ENCODE measurements at regions not wholly inside any gene's neighbourhood (a gene's known extent, or its start where the extent isn't known, plus 50 kb on each side); places are given as distances from the start of the nearest gene placed in this dataset.
A peak's percentile ranks its signal among the peaks of the same experiment; 100 is the strongest.
"Not testable (repeated sequence)": the region's sequence is repeated elsewhere in the genome, so short reads cannot be mapped to it uniquely, and the experiment has no call there.

DNA sequence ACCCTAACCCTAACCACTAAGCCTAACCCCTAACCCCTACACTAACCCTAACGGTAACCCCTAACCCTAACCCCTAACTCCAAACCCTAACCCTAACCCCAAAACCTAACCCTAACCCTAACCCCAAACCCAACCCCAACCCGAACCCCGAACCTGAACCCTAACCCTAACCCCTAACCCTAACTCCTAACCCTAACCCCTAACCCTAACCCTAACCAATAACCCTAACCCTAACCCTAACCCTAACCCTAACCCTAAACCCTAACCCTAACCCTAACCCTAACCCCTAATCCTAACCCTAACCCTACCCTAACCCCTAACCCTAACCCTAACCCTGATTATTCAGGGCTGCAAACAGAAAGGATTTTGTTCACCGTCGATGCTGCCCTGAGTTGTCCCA, 144.6 kb upstream of the DUSP22 start:
- not testable (repeated sequence) for DNase-seq

DNA sequence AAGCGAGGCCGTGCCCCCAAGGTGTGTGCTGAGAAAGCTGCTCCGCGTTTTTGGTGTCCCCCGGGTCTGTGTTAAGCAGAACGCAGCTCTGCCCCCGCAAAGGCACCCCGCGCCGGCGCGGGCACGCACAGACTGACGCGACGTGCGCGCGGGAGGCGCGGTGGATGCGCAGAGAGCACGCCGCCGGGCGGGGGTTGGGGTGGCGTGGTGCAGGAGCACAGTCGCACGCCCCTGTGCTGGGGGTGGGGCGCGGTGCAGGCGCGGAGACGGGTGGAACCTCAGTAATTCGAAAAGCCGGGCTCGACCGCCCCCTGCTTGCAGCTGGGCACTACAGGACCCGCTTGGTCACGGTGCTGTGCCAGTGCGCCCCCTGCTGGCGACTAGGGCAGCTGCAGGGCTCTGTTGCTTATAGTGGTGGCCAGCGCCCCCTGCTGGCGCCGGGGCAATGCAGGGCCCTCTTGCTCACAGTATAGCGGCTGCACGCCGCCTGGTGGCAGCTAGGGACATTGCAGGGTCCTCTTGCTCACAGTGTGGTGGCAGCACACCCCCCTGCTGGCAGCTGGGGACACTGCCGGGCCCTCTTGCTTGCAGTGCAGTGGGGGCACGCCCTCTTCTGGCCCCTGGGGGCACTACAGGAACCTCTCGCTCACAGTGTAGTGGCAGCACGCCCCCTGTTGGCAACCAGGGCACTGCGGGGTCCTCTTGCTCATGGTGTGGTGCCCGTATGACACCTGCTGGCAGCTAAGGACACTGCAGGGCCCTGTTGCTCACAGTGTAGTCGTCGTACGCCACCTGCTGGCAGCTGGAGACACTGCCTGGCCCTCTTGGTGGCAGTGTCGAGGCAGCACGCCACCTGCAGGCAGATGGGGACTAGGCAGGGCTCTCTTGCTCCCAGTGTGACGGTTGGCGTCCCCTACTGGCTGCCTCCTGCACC, 144.0 kb upstream of the DUSP22 start:
- peak; percentile 19 for DNase-seq

DNA sequence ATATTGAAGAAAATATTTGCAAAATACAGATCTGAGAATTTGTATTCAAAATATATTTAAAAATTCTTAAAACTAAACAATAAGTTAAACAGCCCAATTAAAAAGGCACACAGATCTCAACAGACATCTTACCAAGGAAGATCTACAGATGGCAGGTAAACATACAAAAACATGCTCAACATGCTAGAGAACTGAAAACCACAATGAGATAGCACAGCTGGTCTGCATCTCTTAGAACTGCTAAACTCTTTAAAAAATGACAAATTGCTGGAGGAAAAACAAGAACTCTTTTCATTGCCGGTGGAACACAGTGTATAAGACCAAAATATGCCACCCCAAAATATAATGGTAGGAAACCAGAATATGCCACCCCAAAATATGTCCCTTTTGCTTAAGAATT, 142.1 kb upstream of the DUSP22 start:
- not testable (repeated sequence) for DNase-seq

DNA sequence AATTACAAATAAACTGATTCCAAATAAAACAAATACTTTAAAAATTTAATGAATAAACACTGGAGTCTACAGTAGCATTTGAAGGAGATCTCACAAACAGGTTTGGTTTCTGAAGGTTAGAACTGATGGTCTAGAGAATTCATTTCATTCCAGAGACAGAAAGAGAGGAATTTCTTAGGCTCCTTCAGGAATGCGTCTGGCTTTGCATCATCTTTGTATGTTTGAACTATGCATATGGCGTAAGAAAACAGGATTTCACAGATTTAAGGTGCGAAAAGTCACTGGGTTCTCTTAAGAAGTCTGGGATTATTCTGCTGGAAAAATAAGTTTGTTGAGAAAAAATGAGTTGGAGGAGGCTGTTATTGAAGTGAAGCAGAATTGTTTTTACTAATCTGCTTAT, 139.9 kb upstream of the DUSP22 start:
- DNase-seq, result not testable (repeated sequence)

DNA sequence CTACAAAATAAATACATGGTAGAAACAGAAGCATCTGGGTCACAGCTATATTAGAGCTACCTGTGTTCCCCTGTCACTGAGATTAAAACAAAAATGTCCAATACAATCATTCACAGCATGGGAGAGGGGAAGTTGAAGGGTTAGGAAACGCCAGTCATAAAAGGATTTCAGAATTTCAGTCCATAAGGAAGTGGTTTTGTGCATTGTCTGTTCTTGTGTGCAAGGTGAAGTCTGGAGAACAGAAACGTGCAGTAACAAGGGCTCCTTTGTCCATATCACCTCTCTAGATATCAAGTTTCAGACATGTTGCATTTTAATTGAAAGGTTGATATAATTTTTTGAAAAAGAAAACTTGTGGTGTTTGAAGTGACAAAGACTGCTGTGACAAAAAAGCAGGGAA, 139.3 kb upstream of the DUSP22 start:
- not testable (repeated sequence) for DNase-seq

DNA sequence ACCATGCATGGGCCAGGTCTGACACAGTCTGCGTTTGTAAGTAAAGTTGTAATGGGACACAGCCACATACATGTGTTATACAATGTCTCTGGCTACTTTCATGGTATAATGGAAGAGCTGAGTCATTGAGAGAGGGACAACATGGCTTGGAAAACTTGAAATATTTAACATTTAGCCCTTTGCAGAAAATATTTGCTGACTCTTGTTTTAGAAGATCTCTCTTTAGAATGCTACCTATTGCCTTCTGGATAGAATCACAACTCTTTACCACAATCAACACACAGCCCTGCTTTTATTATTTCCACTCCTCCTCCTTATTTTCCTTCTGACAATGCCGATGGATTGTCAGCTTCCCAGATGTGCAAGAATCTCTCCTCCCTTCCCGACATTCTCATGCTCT, 138.4 kb upstream of the DUSP22 start:
- DNase-seq, result not testable (repeated sequence)

DNA sequence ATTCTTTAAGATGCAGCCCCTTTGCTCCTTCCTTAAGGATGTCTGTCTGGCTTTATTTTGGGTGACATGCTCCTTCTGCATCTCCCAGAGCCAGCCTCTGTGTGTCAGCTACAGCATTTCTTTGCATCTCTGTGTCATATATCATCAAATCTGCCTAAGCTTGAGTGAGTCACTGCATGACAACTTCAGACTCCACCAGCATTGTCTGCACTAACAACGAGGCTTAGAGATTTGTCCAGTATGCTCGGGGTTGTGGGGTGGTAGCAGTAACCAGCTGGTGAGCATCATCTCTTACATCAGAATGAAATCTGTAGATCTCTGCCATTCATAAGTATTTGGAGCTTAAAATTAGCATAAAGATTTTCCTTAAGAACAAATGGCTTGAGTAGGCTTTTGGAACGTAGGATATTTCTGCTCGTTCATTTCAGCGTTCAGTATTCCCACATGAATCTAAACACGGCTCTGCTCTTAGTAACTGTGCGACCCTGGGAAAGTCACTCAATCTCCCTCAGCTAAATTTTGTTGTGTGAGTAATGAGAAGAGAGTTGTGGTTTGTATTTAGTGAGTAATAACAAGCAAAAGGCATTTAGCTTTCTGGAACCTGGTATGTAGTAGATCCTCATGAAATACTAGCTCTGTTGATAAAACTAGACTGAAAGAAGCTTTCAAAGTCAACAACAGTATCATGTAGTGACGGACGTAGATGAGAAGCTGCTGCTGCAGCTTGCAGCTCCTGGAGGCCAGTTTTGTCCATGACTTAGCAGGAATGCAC, 137.8 kb upstream of the DUSP22 start:
- not testable (repeated sequence) for DNase-seq

DNA sequence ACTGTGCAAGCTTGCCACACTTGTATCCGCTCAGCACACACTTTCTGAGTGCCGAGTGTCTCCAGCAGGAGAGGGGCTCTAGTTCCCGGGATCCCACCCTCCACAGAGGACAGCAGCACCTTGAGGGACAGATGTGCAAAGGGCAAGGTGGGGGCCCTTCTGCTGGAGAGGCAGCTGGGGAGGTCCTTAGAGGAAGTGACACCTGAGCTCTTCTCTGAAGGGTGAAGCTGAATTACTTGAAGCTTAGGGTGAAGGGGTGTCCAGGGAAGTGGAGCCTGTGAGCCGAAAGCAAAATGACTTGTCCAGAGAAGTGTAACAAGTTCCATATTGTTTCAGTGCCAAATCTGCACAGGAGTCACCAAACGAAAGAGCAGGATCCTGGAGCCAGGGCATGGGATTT, 136.3 kb upstream of the DUSP22 start:
- DNase-seq, result no peak

DNA sequence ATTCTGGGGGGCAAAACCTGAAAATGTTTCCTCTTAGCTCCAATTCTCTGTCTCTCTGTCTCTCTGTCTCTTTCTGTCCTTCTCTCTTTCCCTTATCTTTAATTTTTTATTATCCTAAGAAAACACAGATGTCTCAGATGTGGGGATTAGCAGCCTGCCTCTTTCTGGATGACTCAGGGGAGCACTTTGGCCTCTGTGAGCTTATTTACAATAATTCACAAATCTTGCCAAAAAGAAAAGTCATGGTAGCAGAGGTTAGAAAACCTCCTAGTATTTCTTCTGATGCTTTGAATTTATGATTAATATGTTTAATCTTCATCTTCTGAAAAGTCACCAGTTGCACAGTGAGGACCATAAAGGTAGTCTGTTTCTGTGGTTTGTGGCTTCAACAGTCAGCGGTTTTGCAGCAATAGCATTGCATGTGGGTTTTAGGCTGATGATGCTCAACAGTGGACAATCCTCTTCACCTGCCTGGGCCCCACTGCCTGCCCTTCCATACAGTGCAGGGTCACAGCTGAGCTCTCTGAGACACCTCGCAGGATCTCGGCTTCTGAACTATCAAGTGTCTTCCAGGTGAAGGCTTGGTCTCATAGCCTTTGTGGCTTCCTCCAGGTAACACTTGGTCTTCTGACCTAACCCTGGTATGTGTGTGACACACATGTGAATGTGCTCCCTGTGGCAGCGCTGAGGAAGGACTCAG, 135.7 kb upstream of the DUSP22 start:
- not testable (repeated sequence) for DNase-seq

DNA sequence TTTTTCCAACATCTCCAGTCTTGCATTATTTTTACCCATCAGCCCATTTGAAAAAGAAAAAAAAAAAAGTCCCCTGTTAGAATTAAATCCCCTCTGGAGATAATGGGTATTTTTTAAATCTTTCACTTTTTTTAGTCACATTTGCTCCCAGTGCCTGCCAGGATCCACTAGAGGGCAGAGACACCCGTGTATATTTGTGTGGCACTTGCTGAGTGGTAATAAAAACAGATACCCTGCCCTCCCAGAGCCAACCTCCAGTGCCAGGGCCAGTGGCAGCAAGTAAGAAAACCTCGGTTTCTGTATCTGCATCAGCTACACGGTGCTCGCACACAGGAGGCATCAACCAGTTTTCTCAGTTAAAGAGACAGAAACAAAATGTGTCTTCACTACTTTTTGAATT, 135.1 kb upstream of the DUSP22 start:
- DNase-seq, result not testable (repeated sequence)

DNA sequence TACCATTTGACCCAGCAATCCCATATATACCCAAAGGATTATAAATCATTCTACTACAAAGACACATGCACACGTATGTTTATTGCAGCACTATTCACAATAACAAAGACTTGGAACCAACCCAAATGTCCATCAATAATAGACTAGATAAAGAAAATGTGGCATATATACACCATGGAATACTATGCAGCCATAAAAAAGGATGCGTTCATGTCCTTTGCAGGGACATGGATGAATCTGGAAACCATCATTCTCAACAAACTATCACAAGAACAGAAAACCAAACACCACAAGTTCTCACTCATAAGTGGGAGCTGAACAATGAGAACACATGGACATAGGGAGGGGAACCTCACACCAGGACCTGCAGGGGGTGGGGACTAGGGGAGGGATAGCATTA, 130.6 kb upstream of the DUSP22 start:
- DNase-seq, result not testable (repeated sequence)

DNA sequence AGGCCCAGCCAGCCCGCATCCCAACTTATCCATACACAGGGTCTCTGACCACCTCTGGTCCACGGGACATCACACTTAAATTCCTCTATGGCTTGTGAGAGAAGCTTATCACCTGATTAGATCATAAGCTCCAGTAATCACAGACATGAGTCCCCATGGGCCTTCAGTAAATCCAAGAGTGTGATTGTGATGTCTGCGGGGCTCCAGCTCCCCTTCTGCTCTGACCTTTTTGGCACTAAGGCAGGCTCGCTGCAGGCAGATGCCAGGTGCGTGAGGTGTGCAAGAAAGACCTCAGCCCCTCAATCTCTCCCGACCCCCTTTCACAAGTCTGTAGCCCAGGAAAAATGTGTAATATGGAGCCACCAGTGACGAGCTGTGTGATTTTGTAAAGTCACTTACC, 127.6 kb upstream of the DUSP22 start:
- no peak for DNase-seq

DNA sequence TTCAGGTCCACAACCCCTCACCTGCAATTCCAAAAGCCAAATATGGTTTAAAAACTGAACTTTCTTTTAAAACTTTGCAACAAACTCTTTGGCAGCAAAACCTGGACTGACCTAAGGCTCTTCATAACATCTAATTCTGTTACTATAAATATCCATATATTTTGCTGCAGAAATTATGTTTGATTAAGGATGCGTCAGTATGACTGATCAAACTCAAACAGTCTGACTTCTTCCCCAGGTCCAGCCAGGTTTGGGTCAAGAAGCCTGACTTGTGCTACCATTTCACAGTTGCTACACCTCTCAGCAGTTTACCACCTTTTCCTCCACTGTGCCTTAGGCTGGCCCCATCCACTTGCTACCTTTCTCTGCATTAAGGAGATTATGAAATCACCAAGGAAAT, 127.0 kb upstream of the DUSP22 start:
- no peak for DNase-seq

DNA sequence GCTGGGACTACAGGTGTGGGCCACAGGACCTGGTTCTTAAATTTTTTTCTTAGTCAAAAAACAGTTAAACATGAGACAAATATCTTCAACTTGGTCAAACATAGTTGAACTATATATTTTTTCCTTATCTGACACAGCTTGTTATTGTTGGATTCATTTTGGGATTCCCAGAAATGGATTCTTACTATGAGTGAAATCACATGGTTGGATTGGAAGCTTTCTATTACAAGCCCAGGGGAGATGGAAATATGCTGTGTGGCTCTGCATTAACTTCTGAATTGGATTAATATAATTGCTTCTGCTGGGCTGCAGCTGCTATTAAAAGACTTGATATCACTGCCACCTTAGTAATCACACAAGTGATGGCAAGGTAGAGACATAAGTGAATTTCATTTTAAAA, 126.4 kb upstream of the DUSP22 start:
- DNase-seq, result no peak

DNA sequence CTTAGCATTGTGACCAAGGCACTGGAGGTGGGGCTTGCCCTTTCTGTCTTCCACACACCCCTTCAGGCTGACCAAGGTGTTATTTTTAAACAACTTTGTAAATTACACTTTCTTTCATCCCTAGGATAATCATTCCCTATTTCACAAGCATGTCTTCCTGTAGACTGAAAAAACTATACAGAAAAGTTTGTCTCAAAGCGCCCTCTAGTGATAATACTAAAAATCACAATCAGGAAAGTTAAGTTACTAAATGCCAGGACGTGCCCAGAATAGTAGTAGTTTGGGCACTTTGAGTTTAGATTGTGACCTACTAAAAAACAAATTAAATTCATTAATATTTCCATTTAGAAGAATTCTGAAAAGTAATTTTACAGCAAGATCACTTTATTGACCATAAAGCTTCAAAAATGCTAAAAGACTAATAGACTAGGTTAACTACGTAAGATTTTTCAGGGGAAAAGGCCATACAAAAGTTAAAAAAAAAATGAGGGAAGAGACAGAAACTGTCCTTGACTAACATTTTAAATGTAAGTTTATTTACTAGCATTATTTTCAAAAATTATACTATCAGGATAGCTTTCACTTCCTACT, 123.3 kb upstream of the DUSP22 start:
- no peak for DNase-seq

DNA sequence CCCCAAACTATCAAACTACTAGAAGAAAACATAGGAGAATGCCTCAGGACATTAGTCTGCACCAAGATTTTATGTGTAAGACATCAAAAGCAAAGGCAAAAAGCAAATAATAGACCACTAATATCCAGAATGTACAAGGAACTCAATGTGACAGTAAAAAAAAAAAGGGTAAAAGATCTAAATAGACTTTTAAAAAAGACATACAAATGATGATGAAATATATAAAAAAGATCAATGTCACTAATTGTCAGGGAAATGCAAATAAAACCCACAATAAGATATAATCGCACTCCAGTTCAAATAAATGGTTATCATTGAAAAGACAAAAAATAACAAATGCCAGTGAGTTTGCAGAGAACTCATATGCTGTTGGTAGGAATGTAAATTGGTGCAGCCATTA, 118.3 kb upstream of the DUSP22 start:
- no peak for DNase-seq

DNA sequence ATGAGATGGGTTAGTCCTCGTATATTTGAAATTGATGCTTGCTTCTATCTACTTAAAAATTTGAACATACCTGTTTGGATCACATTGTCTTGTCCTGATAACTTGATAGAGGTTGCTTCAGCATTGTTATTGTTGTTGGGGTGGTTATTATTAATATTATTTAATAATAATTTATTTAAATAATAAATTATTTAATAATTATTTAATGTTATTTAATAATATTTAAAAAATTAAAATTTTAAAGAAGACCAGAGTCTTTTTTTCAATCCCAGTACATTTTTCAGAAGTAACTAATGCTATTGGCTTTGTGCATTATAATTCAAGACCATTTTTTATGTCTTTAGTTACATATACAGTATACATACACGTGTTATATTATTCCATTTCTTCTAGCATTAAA, 116.6 kb upstream of the DUSP22 start:
- no peak for DNase-seq

DNA sequence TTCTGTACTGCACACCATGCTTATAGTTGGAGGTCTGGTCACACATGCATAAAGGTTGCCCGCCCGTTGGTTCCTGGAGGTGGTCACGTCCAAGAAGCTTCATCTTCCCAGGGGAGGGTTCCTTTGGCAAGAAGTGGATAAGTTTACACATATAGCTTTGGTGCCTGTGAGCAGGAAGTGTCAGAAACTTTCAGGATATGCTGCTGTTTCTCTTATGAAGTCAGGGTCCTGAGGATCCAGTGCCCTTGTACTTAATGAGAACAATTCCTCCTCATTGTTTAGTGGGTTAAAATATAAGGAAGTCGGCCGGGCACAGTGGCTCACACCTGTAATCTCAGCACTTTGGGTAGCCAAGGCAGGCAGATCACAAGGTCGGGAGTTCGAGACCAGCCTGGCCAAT, 115.5 kb upstream of the DUSP22 start:
- no peak for DNase-seq

DNA sequence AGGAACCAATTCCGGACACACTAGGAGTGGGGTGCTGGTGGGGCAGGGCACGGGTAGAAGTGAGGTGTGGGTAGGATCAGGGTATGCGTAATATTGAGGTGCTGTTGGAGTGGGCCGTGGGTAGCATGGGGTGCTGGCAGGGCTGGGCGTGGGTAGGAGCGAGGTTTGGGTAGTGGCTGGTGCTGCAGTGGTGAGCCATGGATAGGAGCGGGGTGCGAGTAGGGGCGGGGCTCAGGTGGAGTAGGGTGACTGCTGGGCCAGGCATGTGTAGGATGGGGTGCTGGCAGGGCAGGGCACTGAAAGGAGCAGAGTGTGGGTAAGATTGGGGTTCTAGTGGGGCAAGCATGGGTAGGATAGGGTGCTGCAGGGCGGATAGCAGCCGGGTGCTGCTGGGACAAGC, 114.2 kb upstream of the DUSP22 start:
- no peak for DNase-seq

DNA sequence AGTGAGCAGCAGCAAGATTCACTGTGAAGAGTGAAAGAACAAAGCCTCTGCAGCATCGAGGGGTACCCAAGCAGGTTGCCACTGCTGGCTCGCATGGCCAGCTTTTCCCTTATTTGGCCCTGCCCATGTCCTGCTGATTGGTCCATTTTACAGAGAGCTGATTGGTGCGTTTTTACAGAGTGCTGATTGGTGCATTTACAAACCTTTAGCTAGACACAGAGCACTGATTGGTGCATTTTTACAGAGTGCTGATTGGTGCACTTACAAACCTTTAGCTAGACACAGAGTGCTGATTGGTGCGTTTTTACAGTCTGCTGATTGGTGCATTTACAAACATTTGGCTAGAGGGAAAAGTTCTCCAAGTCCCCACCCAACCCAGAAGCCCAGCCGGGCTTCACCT, 113.4 kb upstream of the DUSP22 start:
- not testable (repeated sequence) for DNase-seq

DNA sequence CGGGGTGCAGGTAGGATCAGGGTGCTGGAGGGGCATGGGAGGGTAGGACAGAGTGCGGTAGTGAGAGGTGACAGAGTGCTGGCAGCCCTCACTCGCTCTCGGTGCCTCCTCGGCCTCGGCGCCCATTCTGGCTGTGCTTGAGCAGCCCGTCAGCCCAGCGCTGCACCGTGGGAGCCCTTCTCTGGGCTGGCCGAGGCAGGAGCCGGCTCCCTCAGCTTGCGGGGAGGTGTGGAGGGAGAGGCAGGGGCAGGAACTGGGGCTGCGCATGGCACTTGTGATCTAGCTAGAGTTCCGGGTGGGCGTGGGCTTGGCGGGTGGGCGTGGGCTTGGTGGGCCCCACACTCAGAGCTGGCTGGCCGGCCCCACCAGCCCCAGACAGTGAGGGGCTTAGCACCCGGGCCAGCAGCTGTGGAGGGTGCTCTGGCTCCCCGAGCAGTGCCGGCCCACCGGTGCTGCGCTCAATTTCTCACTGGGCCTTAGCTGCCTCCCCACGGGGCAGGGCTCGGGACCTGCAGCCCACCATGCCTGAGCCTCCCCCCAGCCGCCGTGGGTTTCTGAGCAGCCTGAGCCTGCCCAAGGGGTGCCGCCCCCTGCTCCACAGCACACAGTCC, 112.8 kb upstream of the DUSP22 start:
- no peak for DNase-seq

DNA sequence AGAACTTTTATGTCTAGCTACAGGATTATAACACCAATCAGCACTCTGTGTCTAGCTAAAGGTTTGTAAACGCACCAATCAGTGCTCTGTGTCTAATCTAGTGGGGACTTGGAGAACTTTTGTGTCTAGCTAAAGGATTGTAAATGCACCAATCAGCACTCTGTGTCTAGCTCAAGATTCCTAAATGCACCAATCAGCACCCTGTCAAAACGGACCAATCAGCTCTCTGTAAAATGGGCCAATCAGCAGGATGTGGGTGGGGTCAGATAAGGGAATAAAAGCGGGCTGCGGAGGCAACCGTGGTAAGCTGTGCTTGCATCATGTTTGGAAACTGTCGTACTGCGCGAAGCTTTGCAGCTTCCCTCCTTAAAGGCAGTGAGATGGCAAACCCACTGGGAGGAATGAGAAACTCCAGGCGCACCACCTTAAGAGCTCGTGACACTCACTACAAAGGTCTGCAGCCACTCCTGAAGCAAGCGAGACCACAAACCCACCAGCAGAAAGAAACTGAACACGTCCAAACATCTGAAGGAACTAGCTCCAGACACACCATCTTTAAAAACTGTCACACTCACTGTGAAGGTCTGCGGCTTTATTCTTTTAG, 112.1 kb upstream of the DUSP22 start:
- not testable (repeated sequence) for DNase-seq

Data from femur (tissue), 1 donor.